ENCODE measurements at regions not wholly inside any gene's neighbourhood (a gene's known extent, or its start where the extent isn't known, plus 50 kb on each side); places are given as distances from the start of the nearest gene placed in this dataset.
"Not testable (repeated sequence)": the region's sequence is repeated elsewhere in the genome, so short reads cannot be mapped to it uniquely, and the experiment has no call there.

- peak; percentile 39 for DNase-seq (ENCODE audit: low read depth)
Observed at GRCh38 chr20:50328996-50329898, 138.6 kb downstream of the CEBPB start.

- DNase-seq (ENCODE audit: low read depth): no peak
Observed at GRCh38 chr20:50329981-50330503, 139.4 kb downstream of the CEBPB start.

GRCh38 chr20:50330504-50331313 lies 140.1 kb downstream of the CEBPB start:
- no peak for DNase-seq (ENCODE audit: low read depth)

GRCh38 chr20:50331469-50332363 lies 141.1 kb downstream of the CEBPB start:
- DNase-seq (ENCODE audit: low read depth): no peak

DNA sequence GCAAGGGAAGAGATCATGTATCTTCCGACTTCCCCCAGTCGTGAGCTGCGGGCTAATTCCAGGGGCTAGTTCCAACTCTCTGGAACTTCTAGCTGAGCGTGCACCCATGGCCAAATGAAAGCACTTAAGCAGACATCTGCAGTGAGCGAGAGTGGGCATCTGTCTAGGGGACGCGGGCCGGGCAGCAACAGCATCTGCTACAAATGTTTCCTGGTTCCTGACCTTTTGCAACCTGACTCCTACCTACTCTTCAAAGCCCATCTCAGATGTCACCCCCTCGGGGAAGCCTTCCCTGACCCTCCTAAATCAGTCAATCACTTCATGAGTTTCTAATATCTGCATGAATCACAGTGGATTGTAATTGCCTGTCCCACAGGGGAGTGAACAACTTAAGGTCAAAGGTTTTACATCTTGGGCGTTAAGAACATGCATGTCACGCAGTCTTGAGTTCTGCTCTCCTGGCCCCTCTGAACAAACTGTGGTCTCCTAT lies 141.9 kb downstream of the CEBPB start:
- DNase-seq (ENCODE audit: low read depth): no peak

GRCh38 chr20:50333131-50333670 lies 142.6 kb downstream of the CEBPB start:
- DNase-seq (ENCODE audit: low read depth): no peak

GRCh38 chr20:50333812-50334211 lies 143.2 kb downstream of the CEBPB start:
- DNase-seq (ENCODE audit: low read depth): peak; percentile 94

DNA sequence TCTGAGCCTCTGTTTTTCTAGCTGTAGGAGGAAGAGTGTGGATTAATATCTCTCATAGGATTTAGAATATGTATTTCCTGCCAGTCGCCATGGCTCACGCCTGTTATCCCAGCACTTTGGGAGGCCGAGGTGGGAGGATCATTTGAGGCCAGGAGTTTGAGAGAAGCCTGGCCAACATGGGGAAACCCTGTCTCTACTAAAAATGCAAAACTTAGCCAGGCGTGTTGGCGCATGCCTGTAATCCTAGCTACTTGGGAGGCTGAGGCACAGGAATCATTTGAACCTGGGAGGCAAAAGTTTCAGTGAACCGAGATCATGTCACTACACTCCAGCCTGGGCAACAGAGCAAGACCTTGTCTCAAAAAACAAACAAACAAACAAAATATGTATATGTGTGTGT lies 143.9 kb downstream of the CEBPB start:
- not testable (repeated sequence) for DNase-seq (ENCODE audit: low read depth)

- peak; percentile 87 for DNase-seq (ENCODE audit: low read depth)
Observed at GRCh38 chr20:50335105-50335504, 144.5 kb downstream of the CEBPB start.

DNA sequence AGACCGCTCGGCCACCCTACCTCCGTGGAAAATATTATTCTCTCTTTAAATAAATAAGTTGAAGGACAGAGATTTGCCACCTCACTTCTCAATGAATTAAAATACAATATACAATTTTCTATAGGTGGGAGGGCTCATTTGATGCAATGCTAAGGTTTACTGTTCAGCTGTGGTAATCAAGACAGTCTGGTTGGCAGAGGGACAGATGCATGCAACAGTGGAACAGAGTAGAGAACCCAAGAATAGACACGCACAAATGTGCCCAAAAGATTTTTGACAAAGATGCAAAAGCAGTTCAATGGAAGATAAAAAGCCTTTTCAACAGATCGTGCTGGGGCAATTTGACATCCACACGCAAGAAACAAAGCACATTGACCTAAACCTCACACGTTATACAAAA lies 145.2 kb downstream of the CEBPB start:
- no peak for DNase-seq (ENCODE audit: low read depth)

DNA sequence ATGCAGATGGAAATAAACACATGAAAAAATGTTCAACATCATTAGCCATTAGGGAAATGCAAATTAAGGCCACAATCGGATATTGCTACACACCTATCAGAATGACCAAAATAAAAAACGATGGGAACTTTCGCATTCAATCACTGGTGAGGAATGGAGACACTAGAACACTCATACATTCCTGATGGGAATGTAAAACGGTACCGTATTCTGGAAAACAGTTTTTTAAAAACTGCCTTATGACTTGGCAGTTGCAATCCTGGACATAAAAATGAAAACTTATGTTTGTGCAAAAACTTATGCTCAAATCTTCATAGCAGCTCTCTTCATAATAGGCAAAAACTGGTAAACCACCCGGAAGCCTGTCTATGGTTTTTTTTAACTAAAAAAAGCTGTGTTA lies 146.0 kb downstream of the CEBPB start:
- no peak for DNase-seq (ENCODE audit: low read depth)

DNA sequence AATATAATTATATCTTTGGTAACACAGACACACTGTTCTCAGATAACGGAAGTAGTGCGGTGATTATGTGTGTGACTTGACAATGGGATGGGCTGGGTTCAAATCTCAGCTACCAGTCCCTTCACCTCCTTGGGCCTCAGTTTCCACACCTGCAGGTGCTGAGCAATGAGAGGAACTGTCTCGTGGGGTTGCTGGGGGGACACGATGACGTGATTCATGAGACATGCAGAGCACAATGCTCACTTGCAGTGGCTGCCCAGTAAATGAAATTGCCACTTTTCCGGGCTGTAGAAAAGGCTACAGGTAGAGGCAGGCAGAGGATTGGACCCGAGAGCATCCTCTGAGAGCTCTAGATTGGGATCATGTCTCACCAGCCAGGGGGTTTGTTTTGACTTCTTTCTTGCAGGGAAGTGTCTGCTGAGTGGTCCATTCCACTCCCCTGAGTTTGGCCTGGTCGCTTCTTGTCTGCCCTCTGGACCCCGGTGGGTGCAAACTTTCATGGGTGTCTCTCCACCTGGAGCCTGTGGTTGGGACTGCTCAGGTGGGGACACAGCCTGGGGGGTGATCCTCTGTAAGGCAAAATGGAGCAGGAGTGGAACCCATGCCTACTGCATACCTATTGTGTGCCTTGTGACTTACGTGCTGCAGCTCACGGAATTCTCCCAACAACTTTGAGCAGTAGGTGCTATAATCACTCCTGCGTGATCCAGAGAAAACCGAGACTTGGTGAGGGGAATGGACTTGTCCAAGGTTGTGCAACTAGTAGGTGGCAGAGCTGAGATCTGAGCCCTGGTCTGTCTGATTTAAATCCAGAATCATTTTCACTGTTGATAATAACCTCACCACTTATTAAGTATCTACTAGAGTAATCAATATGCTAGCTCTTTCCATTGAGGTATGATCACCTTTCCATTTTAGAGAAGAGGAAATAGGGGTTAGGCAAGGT lies 147.2 kb downstream of the CEBPB start:
- no peak for DNase-seq (ENCODE audit: low read depth)

- DNase-seq (ENCODE audit: low read depth): peak; percentile 48
Observed at GRCh38 chr20:50338479-50339391, 148.1 kb downstream of the CEBPB start.

DNA sequence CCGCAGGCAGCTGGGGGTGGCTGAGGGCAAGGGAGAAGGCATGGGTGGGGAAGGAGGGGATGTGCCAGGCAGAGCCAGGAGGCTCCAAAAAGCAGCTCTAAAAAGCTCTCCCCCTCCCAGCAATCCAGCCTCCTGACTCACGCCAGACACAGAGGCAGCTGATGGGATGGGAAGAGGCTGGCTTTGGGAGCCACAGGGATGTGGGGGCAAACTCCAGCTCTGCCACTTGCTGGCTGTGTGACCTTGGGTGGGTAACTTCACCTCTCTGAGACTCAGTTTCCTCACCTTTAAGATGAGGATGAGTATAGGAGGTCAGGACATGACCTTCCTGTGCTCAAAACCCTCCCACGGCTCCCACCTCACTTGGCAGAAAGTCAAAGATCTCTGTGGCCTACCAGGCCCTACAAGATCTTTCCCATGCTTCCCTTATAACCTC lies 148.9 kb downstream of the CEBPB start:
- DNase-seq (ENCODE audit: low read depth): peak; percentile 87

GRCh38 chr20:50340541-50340940 lies 149.9 kb downstream of the CEBPB start:
- no peak for DNase-seq (ENCODE audit: low read depth)

DNA sequence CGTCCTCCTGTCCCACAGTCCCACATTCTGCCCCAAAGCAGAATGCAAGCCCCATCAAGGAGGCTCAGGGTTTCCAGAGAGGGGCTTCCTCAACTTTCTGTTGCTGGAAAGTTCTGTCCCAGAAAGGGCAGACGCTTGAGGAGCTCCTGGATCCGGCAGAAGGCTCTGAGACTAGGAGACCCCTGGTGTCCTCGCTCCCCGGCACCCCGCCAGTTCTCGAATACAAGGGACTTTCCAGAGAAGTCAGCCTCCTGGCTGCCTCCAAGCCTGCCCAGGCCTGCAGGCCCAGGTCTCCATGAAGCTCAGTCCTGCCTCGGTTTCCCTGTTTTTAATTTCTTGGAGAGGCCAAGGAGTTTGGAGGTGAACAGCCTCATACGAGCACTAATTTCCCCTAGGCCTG lies 150.4 kb downstream of the CEBPB start:
- no peak for DNase-seq (ENCODE audit: low read depth)

DNA sequence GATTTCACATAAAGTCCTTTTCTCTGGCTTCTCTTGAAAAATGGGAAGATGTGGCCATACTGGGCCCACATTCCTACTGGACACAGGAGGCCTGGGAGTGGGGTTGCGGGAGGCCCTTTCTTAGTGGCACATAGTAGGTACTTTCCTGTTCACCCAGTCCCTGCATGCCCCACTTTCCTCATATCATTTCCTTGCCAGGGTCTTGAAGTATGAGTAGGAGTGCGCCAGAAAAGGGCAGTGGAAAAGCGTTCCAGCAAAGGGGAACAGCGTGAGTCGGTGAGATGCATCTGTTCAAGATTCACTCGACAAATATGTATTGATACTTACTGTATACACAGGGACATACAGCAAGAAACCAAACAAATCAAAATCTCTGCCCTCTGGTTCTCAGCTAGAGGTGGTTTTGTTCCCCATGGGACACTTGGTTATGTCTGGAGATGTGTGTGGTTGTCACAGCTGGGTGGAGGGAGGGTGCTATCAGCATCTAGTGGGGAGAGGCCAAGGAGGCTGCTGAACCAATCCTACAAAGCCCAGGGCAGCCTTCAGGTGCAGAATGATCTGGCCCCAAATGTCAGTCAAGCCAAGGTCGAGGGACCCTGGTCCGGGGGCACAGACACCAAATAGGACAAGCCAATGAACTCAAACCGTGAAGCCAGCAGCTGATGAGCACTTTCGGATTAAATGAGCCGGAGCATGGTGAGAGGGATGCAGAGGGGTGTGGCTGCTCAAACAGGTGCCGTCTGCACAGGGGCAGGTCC lies 151.4 kb downstream of the CEBPB start:
- DNase-seq (ENCODE audit: low read depth): no peak

- no peak for DNase-seq (ENCODE audit: low read depth)
Observed at GRCh38 chr20:50342638-50343102, 152.0 kb downstream of the CEBPB start.
